H1 (cell line): ENCODE measurements at regions not wholly inside any gene's neighbourhood (a gene's known extent, or its start where the extent isn't known, plus 50 kb on each side); places are given as distances from the start of the nearest gene placed in this dataset.

Experiments
- KDM5A ChIP-seq: fragments of 200-600 bp; IDR thresholded peaks from 2 replicates; pipeline ENCODE4 v1.7.1; 2012; ENCODE audit warnings: mild to moderate bottlenecking, low read length, inconsistent platforms, mixed read lengths

DNA sequence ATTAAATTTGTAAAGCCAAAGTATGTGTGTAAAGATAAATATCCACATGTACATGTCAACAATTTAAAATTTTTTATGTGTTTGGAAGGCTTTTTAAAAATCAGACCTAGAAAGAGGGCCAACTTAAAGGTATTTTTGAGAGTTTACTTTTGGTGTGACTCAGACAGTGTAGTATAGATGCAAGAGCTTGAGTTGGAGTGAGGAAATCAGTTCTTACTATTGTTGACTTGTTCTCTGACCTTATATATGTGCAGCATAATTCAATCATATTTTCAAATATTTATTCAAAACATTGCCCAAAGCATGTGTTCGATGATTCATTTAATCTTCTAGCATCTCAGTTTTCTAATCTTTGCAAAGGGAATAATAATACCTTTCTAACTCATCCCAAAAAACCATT, 243.7 kb upstream of the PRKCQ start (continued):
- no peak for TF ChIP-seq KDM5A
